ENCODE measurements at regions not wholly inside any gene's neighbourhood (a gene's known extent, or its start where the extent isn't known, plus 50 kb on each side); places are given as distances from the start of the nearest gene placed in this dataset.

GRCh38 chr13:30362005-30362788, 54.8 kb upstream of the KATNAL1 start:
- no peak overlapping the region for H3K4me3 ChIP-seq (ENCODE audit: low read depth in 2 of 2, low read length in 2 of 2)
- DNase-seq (ENCODE audit: low read depth, low spot score) = no peak
- BruUV-seq (replicated peaks) = no TSS peak
- H3K27me3 ChIP-seq (ENCODE audit: control insufficient read depth, insufficient read depth, low read length) = no peaks in the 10 kb centered on the region
- CTCF ChIA-PET = no interaction called here
- ATAC-seq = no peak
- POLR2A ChIA-PET = interaction anchor here (0.6 kb wide), 1 partner anchor 506 kb away, joined by 3 read pairs; no protein-coding TSS in a partner anchor
- no peak overlapping the region for H3K27ac ChIP-seq (ENCODE audit: low read length)
- TF ChIP-seq SIN3A (IDR thresholded peaks at IDR 0.05; ENCODE audit: borderline replicate concordance, insufficient read depth, low read depth, low read length) (no peak), POLR2AphosphoS5 (IDR thresholded peaks at IDR 0.05; ENCODE audit: low read depth, low read length) (no peak), CTCF (IDR thresholded peaks at IDR 0.05) (no peak), TCF7L2 (IDR thresholded peaks at IDR 0.05; ENCODE audit: low read depth, low read length) (no peak), REST (IDR thresholded peaks at IDR 0.05; ENCODE audit: insufficient read depth in 1 of 2, low read depth in 2 of 2, low read length in 1 of 2) (no peak)
- intact Hi-C loops (cut with micrococcal nuclease; ENCODE audit: unreplicated experiment) (no loop called here), in situ Hi-C loops (cut with HindIII; ENCODE audit: low pct_unique_long_range_greater_than_20kb, low sequenced_read_pairs) (no loop called here)
- no peaks in the 10 kb centered on the region for H3K36me3 ChIP-seq (ENCODE audit: control insufficient read depth, insufficient read depth, low read length)
- no peaks in the 10 kb centered on the region; the same call in 1 of the 2 replicates for H3K4me1 ChIP-seq (ENCODE audit: control insufficient read depth, insufficient read depth, low read length)
- no peaks in the 10 kb centered on the region for H3K9me3 ChIP-seq (ENCODE audit: control insufficient read depth, insufficient read depth, low read depth, low read length)

- ChIA-PET POLR2A (interaction anchor here (0.6 to 0.7 kb wide), 2 partner anchors 61 to 505 kb away, joined by 3 read pairs; no protein-coding TSS in a partner anchor), CTCF (no interaction called here)
- ATAC-seq (no peak), DNase-seq (ENCODE audit: low read depth, low spot score) (no peak)
- intact Hi-C loops (cut with micrococcal nuclease; ENCODE audit: unreplicated experiment) = no loop called here
- BruUV-seq (replicated peaks) = no TSS peak
- TF ChIP-seq POLR2AphosphoS5 (IDR thresholded peaks at IDR 0.05; ENCODE audit: low read depth, low read length) (no peak), REST (IDR thresholded peaks at IDR 0.05; ENCODE audit: insufficient read depth in 1 of 2, low read depth in 2 of 2, low read length in 1 of 2) (no peak), SIN3A (IDR thresholded peaks at IDR 0.05; ENCODE audit: borderline replicate concordance, insufficient read depth, low read depth, low read length) (no peak)
- Histone ChIP-seq H3K9me3 (ENCODE audit: control insufficient read depth, insufficient read depth, low read depth, low read length) (no peaks in the 10 kb centered on the region), H3K27me3 (ENCODE audit: control insufficient read depth, insufficient read depth, low read length) (no peaks in the 10 kb centered on the region), H3K4me3 (ENCODE audit: low read depth in 2 of 2, low read length in 2 of 2) (no peak overlapping the region), H3K4me1 (ENCODE audit: control insufficient read depth, insufficient read depth, low read length) (no peaks in the 10 kb centered on the region; the same call in 1 of the 2 replicates), H3K27ac (ENCODE audit: low read length) (no peak overlapping the region), H3K36me3 (ENCODE audit: control insufficient read depth, insufficient read depth, low read length) (no peaks in the 10 kb centered on the region)
- in situ Hi-C loops (cut with HindIII; ENCODE audit: low pct_unique_long_range_greater_than_20kb, low sequenced_read_pairs) = no loop called here
Observed at GRCh38 chr13:30362869-30363268, 55.5 kb upstream of the KATNAL1 start.

Measured in Panc1 (cell line).